ENCODE measurements at regions not wholly inside any gene's neighbourhood (a gene's known extent, or its start where the extent isn't known, plus 50 kb on each side); places are given as distances from the start of the nearest gene placed in this dataset.
A peak's percentile ranks its signal among the peaks of the same experiment; 100 is the strongest.

GRCh38 chr13:88103824-88104223, 432.7 kb downstream of the SLITRK5 start:
- no peak for DNase-seq

- no peak for DNase-seq
Measured at GRCh38 chr13:88104576-88104975, 433.4 kb downstream of the SLITRK5 start.

- no peak for DNase-seq
Measured at GRCh38 chr13:88107570-88107969, 436.4 kb downstream of the SLITRK5 start.

GRCh38 chr13:88112526-88112925, 441.4 kb downstream of the SLITRK5 start:
- DNase-seq, result no peak

- no peak for DNase-seq
Measured at GRCh38 chr13:88115976-88116375, 444.8 kb downstream of the SLITRK5 start.

- DNase-seq, result no peak
Measured at GRCh38 chr13:88118952-88119351, 447.8 kb downstream of the SLITRK5 start.

GRCh38 chr13:88124142-88124541, 453.0 kb downstream of the SLITRK5 start:
- no peak for DNase-seq

GRCh38 chr13:88125055-88125454, 453.9 kb downstream of the SLITRK5 start:
- no peak for DNase-seq

- DNase-seq, result no peak
Measured at GRCh38 chr13:88136098-88136790, 465.1 kb downstream of the SLITRK5 start.

GRCh38 chr13:88142653-88143052, 471.5 kb downstream of the SLITRK5 start:
- no peak for DNase-seq

GRCh38 chr13:88144580-88144979, 473.4 kb downstream of the SLITRK5 start:
- DNase-seq, result no peak

GRCh38 chr13:88153353-88153752, 482.2 kb downstream of the SLITRK5 start:
- no peak for DNase-seq

GRCh38 chr13:88154001-88154400, 482.8 kb downstream of the SLITRK5 start:
- no peak for DNase-seq

GRCh38 chr13:88162076-88162702, 491.0 kb downstream of the SLITRK5 start:
- DNase-seq, result no peak

GRCh38 chr13:88176231-88176630, 505.1 kb downstream of the SLITRK5 start:
- no peak for DNase-seq

GRCh38 chr13:88183440-88183839, 512.3 kb downstream of the SLITRK5 start:
- DNase-seq, result no peak

GRCh38 chr13:88188986-88189385, 517.8 kb downstream of the SLITRK5 start:
- no peak for DNase-seq

- DNase-seq, result no peak
Measured at GRCh38 chr13:88189728-88190127, 518.6 kb downstream of the SLITRK5 start.

- DNase-seq, result no peak
Measured at GRCh38 chr13:88196106-88196505, 524.9 kb downstream of the SLITRK5 start.

GRCh38 chr13:88217372-88217771, 546.2 kb downstream of the SLITRK5 start:
- peak; percentile 39 for DNase-seq

- DNase-seq, result peak; percentile 28
Measured at GRCh38 chr13:88217883-88218282, 546.7 kb downstream of the SLITRK5 start.

GRCh38 chr13:88223958-88224357, 552.8 kb downstream of the SLITRK5 start:
- DNase-seq, result no peak

- DNase-seq, result no peak
Measured at GRCh38 chr13:88235441-88235840, 564.3 kb downstream of the SLITRK5 start.

- no peak for DNase-seq
Measured at GRCh38 chr13:88246239-88246638, 575.1 kb downstream of the SLITRK5 start.

GRCh38 chr13:88248393-88248792, 577.2 kb downstream of the SLITRK5 start:
- DNase-seq, result no peak

Data from HCEC 1CT (cell line).